ENCODE measurements at regions not wholly inside any gene's neighbourhood (a gene's known extent, or its start where the extent isn't known, plus 50 kb on each side); places are given as distances from the start of the nearest gene placed in this dataset.

GRCh38 chr5:7186818-7187217 lies 209.1 kb upstream of the ADCY2 start:
- Histone ChIP-seq H3K4me3 (no peak overlapping the region), H3K27ac (no peak overlapping the region), H3K4me1 (no peaks in the 10 kb centered on the region), H3K36me3 (no peaks in the 10 kb centered on the region), H3K27me3 (no peaks in the 10 kb centered on the region), H3K9ac (ENCODE audit: low read depth in 2 of 2, low read length in 2 of 2) (no peak overlapping the region), H3K9me3 (no peaks in the 10 kb centered on the region)
- no peak for DNase-seq
- intact Hi-C loops (cut with DNase I) = no loop called here
- no peak for TF ChIP-seq CTCF (IDR thresholded peaks at IDR 0.05)

GRCh38 chr5:7190712-7191250 lies 205.2 kb upstream of the ADCY2 start:
- TF ChIP-seq CTCF (IDR thresholded peaks at IDR 0.05) = no peak
- no peak overlapping the region for H3K9ac ChIP-seq (ENCODE audit: low read depth in 2 of 2, low read length in 2 of 2)
- no peaks in the 10 kb centered on the region for H3K27me3 ChIP-seq
- no peak overlapping the region for H3K4me3 ChIP-seq
- H3K4me1 ChIP-seq = no peaks in the 10 kb centered on the region
- no peak for DNase-seq
- H3K9me3 ChIP-seq = no peaks in the 10 kb centered on the region
- intact Hi-C loops (cut with DNase I) = no loop called here
- H3K27ac ChIP-seq = no peak overlapping the region
- H3K36me3 ChIP-seq = no peaks in the 10 kb centered on the region

GRCh38 chr5:7192016-7192415 lies 203.9 kb upstream of the ADCY2 start:
- H3K9me3 ChIP-seq = no peaks in the 10 kb centered on the region
- no peak overlapping the region for H3K27ac ChIP-seq
- no peak overlapping the region for H3K4me3 ChIP-seq
- no peak for DNase-seq
- H3K4me1 ChIP-seq = no peaks in the 10 kb centered on the region
- H3K9ac ChIP-seq (ENCODE audit: low read depth in 2 of 2, low read length in 2 of 2) = no peak overlapping the region
- intact Hi-C loops (cut with DNase I) = no loop called here
- TF ChIP-seq CTCF (IDR thresholded peaks at IDR 0.05) = no peak
- H3K36me3 ChIP-seq = no peaks in the 10 kb centered on the region
- no peaks in the 10 kb centered on the region for H3K27me3 ChIP-seq

- Histone ChIP-seq H3K4me1 (no peaks in the 10 kb centered on the region), H3K4me3 (no peak overlapping the region), H3K36me3 (no peaks in the 10 kb centered on the region), H3K27ac (no peak overlapping the region), H3K9ac (ENCODE audit: low read depth in 2 of 2, low read length in 2 of 2) (no peak overlapping the region), H3K9me3 (no peaks in the 10 kb centered on the region), H3K27me3 (no peaks in the 10 kb centered on the region)
- no peak for DNase-seq
- TF ChIP-seq CTCF (IDR thresholded peaks at IDR 0.05) = no peak
- intact Hi-C loops (cut with DNase I) = no loop called here
Measured at GRCh38 chr5:7202846-7203245, 193.1 kb upstream of the ADCY2 start.

- H3K9ac ChIP-seq (ENCODE audit: low read depth in 2 of 2, low read length in 2 of 2) = no peak overlapping the region
- no peak for TF ChIP-seq CTCF (IDR thresholded peaks at IDR 0.05)
- no peaks in the 10 kb centered on the region for H3K9me3 ChIP-seq
- no peaks in the 10 kb centered on the region for H3K36me3 ChIP-seq
- intact Hi-C loops (cut with DNase I) = no loop called here
- peaks cover 4% of the 10 kb centered on the region for H3K4me1 ChIP-seq
- no peak overlapping the region for H3K4me3 ChIP-seq
- no peak for DNase-seq
- no peak overlapping the region for H3K27ac ChIP-seq
- no peaks in the 10 kb centered on the region for H3K27me3 ChIP-seq
Measured at GRCh38 chr5:7207979-7208378, 188.0 kb upstream of the ADCY2 start.
